ENCODE measurements at regions not wholly inside any gene's neighbourhood (a gene's known extent, or its start where the extent isn't known, plus 50 kb on each side); places are given as distances from the start of the nearest gene placed in this dataset.

DNA sequence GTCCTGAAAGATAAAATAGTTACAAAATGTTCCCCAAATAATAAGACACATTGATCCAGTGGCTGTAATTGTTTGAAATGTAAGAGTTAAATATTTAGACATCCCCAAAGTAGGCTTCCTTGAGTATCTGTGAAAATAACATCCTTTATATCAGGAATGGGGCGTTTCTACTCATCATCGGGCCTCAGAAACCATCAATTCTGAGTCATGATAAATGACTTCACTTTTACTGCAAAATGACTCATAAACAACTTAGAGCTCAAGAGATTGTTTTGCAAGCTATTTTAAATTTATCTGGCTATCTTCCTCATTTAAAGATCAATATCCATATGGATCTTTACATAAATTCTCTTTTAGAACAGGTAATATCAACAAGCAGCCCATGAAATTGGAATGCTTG, 369.4 kb upstream of the CNKSR2 start:
- Histone ChIP-seq H3K9me3 (no peaks in the 10 kb centered on the region), H3K4me3 (ENCODE audit: low read depth, low read length) (no peak overlapping the region), H3K4me1 (no peaks in the 10 kb centered on the region), H3K27me3 (replicated peaks; ENCODE audit: control insufficient read depth, insufficient read depth, low read length) (no peaks in the 10 kb centered on the region), H3K36me3 (ENCODE audit: control insufficient read depth, insufficient read depth, low read length) (no peaks in the 10 kb centered on the region)
- Mint-ChIP-seq H3K4me1 (ENCODE audit: low read depth, unreplicated experiment) (no peaks in the 10 kb centered on the region), H3K36me3 (ENCODE audit: insufficient read depth, unreplicated experiment) (no peaks in the 10 kb centered on the region), H3K9me3 (ENCODE audit: unreplicated experiment) (no peaks in the 10 kb centered on the region), H3K27ac (ENCODE audit: unreplicated experiment) (no peak overlapping the region), H3K27me3 (ENCODE audit: insufficient read depth, unreplicated experiment) (no peaks in the 10 kb centered on the region), H3K4me3 (ENCODE audit: unreplicated experiment) (no peak overlapping the region)
- ChIA-PET POLR2A (no interaction called here), CTCF (no interaction called here)
- BruUV-seq (replicated peaks): no TSS peak
- TF ChIP-seq, protein P1, sequence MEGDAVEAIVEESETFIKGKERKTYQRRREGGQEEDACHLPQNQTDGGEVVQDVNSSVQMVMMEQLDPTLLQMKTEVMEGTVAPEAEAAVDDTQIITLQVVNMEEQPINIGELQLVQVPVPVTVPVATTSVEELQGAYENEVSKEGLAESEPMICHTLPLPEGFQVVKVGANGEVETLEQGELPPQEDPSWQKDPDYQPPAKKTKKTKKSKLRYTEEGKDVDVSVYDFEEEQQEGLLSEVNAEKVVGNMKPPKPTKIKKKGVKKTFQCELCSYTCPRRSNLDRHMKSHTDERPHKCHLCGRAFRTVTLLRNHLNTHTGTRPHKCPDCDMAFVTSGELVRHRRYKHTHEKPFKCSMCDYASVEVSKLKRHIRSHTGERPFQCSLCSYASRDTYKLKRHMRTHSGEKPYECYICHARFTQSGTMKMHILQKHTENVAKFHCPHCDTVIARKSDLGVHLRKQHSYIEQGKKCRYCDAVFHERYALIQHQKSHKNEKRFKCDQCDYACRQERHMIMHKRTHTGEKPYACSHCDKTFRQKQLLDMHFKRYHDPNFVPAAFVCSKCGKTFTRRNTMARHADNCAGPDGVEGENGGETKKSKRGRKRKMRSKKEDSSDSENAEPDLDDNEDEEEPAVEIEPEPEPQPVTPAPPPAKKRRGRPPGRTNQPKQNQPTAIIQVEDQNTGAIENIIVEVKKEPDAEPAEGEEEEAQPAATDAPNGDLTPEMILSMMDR (IDR thresholded peaks at IDR 0.05; ENCODE audit: insufficient read depth in 1 of 2, low read depth in 1 of 2, low read length in 1 of 2, severe bottlenecking in 1 of 2, unreplicated experiment in 1 of 2): no peak
- DNase-seq: no peak
- intact Hi-C loops (cut with micrococcal nuclease; ENCODE audit: unreplicated experiment): no loop called here

DNA sequence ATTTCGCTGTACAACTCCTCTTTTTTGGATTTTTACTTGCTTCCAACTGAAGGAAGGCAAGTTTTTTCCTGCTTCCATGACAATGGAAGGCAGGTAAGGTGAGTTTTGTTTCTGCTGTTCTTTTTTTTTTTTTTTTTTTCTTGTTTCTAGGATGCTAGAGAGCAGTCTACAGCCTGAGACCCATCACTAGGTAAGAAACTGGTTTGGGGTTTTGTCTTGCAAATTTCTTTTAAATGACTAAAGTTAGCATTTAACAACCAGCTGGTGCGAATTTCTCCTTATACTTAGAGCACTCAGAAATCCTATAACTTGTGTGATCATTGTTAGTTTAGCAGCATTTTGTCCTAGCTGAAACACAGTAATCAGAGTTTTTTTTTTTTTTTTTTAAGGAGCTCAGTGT, 378.4 kb upstream of the CNKSR2 start:
- no TSS peak for BruUV-seq (replicated peaks)
- H3K36me3 Mint-ChIP-seq (ENCODE audit: insufficient read depth, unreplicated experiment): no peaks in the 10 kb centered on the region
- no peak overlapping the region for H3K4me3 ChIP-seq (ENCODE audit: low read depth, low read length)
- no peaks in the 10 kb centered on the region for H3K9me3 ChIP-seq
- H3K4me3 Mint-ChIP-seq (ENCODE audit: unreplicated experiment): no peak overlapping the region
- no peaks in the 10 kb centered on the region for H3K4me1 Mint-ChIP-seq (ENCODE audit: low read depth, unreplicated experiment)
- intact Hi-C loops (cut with micrococcal nuclease; ENCODE audit: unreplicated experiment): no loop called here
- CTCF ChIA-PET: no interaction called here
- H3K27ac Mint-ChIP-seq (ENCODE audit: unreplicated experiment): no peak overlapping the region
- no peaks in the 10 kb centered on the region for H3K27me3 ChIP-seq (replicated peaks; ENCODE audit: control insufficient read depth, insufficient read depth, low read length)
- H3K4me1 ChIP-seq: no peaks in the 10 kb centered on the region
- POLR2A ChIA-PET: no interaction called here
- no peaks in the 10 kb centered on the region for H3K9me3 Mint-ChIP-seq (ENCODE audit: unreplicated experiment)
- no peak for DNase-seq
- TF ChIP-seq, protein P1 (IDR thresholded peaks at IDR 0.05; ENCODE audit: insufficient read depth in 1 of 2, low read depth in 1 of 2, low read length in 1 of 2, severe bottlenecking in 1 of 2, unreplicated experiment in 1 of 2): no peak
- no peaks in the 10 kb centered on the region for H3K27me3 Mint-ChIP-seq (ENCODE audit: insufficient read depth, unreplicated experiment)
- no peaks in the 10 kb centered on the region for H3K36me3 ChIP-seq (ENCODE audit: control insufficient read depth, insufficient read depth, low read length)

DNA sequence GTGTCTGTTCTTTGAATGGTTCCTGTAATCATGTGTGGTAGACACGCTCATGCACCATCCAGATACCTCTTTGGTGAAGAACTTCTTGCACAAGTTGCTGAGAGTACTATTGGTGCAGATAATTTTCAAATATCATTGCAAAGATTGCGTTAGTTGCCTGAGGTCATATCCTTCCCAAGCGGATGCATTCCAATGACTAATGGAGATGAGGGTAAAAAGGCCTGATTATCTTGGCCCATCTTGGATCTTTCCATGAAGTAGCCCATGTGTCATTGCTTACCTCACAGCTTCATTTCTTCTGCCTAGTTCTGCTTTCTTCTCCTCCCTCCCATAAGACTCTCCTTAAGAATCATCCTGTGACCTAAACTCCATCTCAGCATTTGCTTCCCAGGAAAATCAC, 384.9 kb upstream of the CNKSR2 start:
- H3K36me3 ChIP-seq (ENCODE audit: control insufficient read depth, insufficient read depth, low read length): no peaks in the 10 kb centered on the region
- H3K4me1 ChIP-seq: no peaks in the 10 kb centered on the region
- ChIA-PET CTCF (no interaction called here), POLR2A (no interaction called here)
- no peak for DNase-seq
- Mint-ChIP-seq H3K36me3 (ENCODE audit: insufficient read depth, unreplicated experiment) (no peaks in the 10 kb centered on the region), H3K9me3 (ENCODE audit: unreplicated experiment) (peaks cover 10% of the 10 kb centered on the region), H3K27ac (ENCODE audit: unreplicated experiment) (no peak overlapping the region), H3K4me3 (ENCODE audit: unreplicated experiment) (no peak overlapping the region), H3K27me3 (ENCODE audit: insufficient read depth, unreplicated experiment) (no peaks in the 10 kb centered on the region), H3K4me1 (ENCODE audit: low read depth, unreplicated experiment) (no peaks in the 10 kb centered on the region)
- intact Hi-C loops (cut with micrococcal nuclease; ENCODE audit: unreplicated experiment): no loop called here
- no TSS peak for BruUV-seq (replicated peaks)
- no peak overlapping the region for H3K4me3 ChIP-seq (ENCODE audit: low read depth, low read length)
- no peaks in the 10 kb centered on the region for H3K9me3 ChIP-seq
- no peaks in the 10 kb centered on the region for H3K27me3 ChIP-seq (replicated peaks; ENCODE audit: control insufficient read depth, insufficient read depth, low read length)
- TF ChIP-seq, protein P1 (IDR thresholded peaks at IDR 0.05; ENCODE audit: insufficient read depth in 1 of 2, low read depth in 1 of 2, low read length in 1 of 2, severe bottlenecking in 1 of 2, unreplicated experiment in 1 of 2): no peak
